Peyer's patch (tissue), 4 donors: ENCODE measurements at regions not wholly inside any gene's neighbourhood (a gene's known extent, or its start where the extent isn't known, plus 50 kb on each side); places are given as distances from the start of the nearest gene placed in this dataset.
A peak's percentile ranks its signal among the peaks of the same experiment; 100 is the strongest.

Experiments used
- CTCF ChIP-seq, 6 experiments: fragments of 450-650 bp in 4 of 6; fragments of 200-600 bp in 2 of 6; sonication (generic) in 1 of 6; IDR thresholded peaks; one replicate each; pipeline ENCODE4 v1.5.1; 2017 to 2019; ENCODE audit warnings: antibody characterized with exemption in 6 of 6, mild to moderate bottlenecking in 3 of 6, moderate library complexity in 1 of 6
- POLR2A ChIP-seq, 2 donors: fragments of 450-650 bp; IDR thresholded peaks; one replicate each; pipeline ENCODE4 v1.5.1; 2017; ENCODE audit warnings: antibody characterized with exemption in 2 of 2, mild to moderate bottlenecking in 2 of 2, moderate library complexity in 2 of 2

- TF ChIP-seq CTCF (IDR thresholded peaks at IDR 0.05) = peak in 2 of 6 experiments; percentile 17 to 26
- no peak for TF ChIP-seq POLR2A (IDR thresholded peaks at IDR 0.05)
Measured at GRCh38 chr9:115498303-115498702, 380.3 kb upstream of the TNC start.
